GM19372 (cell line): ENCODE measurements at regions not wholly inside any gene's neighbourhood (a gene's known extent, or its start where the extent isn't known, plus 50 kb on each side); places are given as distances from the start of the nearest gene placed in this dataset.

Experiments
- ATAC-seq: cut with Tn5 transposase; IDR thresholded peaks from one replicate; pipeline ENCODE4 v1.9.1; 2021; ENCODE audit warnings: mild to moderate bottlenecking, low read depth, moderate library complexity; ENCODE audit not compliant: unreplicated experiment

- no peak for ATAC-seq
Observed at GRCh38 chr2:41912337-41912736, 135.5 kb upstream of the PKDCC start.

DNA sequence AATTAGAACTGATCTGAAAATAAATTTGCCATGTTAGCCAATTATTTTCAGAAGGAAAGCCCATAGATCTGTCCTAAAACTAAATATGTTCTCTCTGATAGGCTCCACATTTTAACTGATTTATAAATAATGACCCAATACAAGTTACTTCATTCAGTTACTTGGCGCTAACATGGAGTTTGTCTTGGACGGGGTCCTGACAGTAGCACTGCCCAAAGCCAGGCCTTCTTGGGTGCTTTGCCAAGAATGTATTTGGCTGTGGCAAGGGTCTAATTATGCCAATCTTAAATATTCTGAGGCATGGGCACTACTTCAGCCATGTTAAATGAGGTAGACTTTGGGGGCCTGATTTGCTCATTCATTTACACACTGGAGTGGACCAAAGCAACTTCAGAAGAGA, 135.0 kb upstream of the PKDCC start:
- ATAC-seq = no peak

DNA sequence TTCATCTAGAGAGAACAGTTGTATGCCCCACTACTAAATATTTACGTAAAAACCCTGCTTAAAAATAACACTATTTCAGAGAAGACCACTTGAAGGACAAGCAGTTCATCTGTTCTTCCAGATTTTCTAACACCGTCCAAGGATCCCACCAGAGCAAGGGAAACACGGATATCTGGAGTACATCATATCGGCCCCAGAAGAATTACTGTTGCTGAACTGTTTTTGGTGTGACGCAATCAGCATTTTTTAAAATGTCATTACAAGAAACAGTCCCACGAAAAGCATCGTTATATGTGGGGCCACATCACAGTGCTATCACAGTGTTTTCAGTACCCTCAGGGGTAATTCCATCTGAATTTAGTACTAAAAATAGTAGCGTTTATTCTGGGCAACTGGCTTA, 134.5 kb upstream of the PKDCC start:
- no peak for ATAC-seq

DNA sequence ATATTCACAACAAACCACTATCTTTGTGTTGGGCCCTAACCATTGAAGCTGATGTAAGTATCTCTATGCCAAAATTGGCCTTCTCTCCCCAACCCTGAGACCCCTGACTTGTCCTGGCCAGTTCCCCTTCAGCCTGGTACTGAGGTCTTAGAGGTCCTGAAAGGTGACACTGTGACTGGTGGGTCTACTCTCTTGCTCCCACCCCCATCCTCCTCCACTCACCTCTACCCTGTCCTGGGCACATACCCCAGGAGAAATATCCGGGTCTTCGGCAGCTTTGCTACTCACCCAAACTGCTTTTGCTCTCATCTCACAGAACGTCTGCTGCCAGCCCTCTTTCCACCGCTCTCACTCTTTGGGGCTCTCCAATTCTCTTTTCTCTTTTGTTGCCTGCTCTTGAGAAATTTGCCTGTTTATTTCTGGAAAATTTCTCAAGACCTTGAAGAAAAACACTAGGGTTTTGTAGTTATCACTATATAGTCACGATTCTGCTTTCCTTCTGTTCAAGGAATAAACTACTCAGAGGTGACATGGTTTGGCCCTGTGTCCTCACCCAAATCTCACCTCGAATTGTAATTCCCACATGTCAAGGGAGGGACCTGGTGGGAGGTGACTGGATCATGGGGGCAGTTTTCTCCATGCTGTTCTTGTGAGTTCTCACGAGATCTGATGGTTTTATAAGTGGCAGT, 133.8 kb upstream of the PKDCC start:
- ATAC-seq = no peak

GRCh38 chr2:41914936-41915335, 132.9 kb upstream of the PKDCC start:
- no peak for ATAC-seq

- ATAC-seq = no peak
Observed at GRCh38 chr2:41916177-41916576, 131.6 kb upstream of the PKDCC start.

DNA sequence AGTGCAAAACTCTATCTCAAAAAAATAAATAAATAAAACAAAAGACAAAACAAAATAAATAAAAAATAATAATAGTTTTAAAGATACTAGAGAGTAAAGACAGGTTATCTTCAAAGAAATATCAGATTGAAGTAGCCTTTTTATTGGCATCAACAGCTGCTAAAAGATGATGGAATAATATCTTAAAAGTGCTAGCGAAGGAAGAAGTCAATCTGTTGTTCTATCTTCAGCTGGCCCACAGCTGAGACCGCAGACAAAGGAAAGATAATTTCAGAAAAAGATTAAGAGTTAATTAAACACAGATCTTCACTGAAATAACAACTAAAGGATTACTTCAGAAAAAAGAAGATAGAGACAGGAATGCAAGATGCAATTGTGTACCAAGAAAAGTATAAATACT, 130.2 kb upstream of the PKDCC start:
- no peak for ATAC-seq

- ATAC-seq = no peak
Observed at GRCh38 chr2:41919135-41919534, 128.7 kb upstream of the PKDCC start.

GRCh38 chr2:41920181-41920580, 127.6 kb upstream of the PKDCC start:
- no peak for ATAC-seq

DNA sequence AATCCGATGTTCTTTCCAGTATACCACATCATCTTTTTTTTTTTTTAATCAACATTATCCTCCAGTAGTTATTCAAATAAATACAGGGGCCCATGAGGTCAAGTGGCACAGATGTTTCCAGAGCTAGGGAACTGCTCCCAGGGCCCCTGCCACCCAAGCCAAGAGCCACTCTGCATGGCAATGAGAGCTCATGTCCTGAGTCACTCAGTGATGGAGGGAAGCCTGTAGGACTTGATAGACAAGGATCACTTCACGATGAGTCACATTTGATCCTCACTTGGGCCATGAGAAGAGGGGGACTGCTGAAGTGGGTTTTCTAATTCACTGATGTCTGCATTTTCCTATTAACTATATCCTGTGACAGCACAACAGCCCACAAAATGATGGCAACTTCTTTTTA, 127.0 kb upstream of the PKDCC start:
- ATAC-seq = no peak

- ATAC-seq = no peak
Observed at GRCh38 chr2:41922177-41922576, 125.6 kb upstream of the PKDCC start.

DNA sequence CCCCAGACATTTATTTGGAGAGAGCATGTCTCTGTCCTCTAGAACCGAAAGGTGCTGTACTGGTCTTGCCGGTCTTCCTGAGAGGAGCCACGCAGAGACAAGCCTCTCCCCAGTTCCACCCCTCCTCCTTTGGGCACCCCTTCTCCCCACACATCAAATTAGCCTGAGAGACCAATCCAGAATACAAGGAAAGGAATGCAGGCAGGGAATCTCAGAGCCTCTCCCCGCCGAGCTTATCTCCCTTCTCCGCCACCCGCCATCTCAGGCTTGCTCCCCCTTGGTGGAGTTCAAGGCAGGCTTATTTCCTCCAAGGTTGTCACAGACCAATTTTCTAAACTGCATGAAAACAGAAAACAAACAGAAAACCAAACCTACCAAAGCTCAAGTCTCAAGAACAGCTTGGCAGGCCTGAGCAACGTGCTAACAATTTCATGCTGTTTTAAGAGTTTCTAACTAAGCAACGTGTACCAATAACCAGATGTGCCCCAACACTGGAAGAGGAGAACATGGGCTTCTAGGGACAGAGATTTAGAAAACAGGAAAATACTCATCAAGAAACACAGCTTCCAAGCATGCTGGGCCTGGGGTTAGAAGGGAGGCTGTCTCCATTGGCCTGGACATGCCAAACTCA, 124.5 kb upstream of the PKDCC start:
- no peak for ATAC-seq

- no peak for ATAC-seq
Observed at GRCh38 chr2:41924024-41924423, 123.8 kb upstream of the PKDCC start.

GRCh38 chr2:41924709-41925408, 123.0 kb upstream of the PKDCC start:
- ATAC-seq = no peak

- no peak for ATAC-seq
Observed at GRCh38 chr2:41925712-41926111, 122.1 kb upstream of the PKDCC start.

DNA sequence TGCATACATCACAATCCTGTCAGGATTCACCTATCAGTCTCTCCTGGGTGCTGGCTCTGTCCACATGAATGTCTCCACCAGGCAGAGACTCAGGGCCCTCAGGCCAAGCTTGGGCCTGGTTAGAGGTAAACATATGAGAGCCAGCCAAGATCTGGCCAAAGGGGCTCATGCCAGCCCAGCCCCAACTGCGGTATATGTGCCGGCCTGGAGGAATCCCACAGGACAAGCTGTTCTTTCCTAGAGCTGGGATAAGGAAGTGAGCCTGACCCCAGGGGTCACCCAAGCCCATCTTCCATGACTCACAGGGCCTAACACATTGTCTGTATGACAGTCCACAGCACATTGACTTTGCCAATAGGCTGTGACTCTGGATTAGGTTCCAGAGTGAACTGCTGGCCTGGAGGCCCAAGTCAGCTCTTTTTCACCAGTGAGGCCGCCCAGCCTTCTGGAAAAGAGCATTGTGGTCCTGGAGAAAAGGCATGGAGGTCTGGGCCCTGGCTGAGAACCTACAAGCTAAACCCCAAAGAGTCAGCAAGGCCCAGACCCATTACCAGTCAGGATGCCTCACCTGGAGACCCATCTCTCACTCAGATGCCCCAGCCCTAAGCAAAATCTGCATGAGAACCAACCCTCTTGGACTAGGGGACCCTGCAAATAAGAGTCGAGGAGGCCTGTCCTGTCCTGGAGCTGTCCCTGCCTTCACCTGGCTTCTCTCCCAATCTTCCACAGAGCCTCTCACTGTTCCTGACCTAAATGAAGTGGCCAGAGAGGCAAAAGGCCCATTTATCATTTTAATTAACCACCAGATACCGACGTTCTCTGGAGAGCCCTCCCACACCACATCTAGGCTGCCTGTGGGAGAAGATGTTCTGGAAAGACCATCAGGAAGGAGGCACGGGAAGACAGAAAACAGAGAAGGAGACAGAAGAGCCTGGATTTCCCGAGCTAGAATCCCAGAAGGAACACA, 120.9 kb upstream of the PKDCC start:
- no peak for ATAC-seq

DNA sequence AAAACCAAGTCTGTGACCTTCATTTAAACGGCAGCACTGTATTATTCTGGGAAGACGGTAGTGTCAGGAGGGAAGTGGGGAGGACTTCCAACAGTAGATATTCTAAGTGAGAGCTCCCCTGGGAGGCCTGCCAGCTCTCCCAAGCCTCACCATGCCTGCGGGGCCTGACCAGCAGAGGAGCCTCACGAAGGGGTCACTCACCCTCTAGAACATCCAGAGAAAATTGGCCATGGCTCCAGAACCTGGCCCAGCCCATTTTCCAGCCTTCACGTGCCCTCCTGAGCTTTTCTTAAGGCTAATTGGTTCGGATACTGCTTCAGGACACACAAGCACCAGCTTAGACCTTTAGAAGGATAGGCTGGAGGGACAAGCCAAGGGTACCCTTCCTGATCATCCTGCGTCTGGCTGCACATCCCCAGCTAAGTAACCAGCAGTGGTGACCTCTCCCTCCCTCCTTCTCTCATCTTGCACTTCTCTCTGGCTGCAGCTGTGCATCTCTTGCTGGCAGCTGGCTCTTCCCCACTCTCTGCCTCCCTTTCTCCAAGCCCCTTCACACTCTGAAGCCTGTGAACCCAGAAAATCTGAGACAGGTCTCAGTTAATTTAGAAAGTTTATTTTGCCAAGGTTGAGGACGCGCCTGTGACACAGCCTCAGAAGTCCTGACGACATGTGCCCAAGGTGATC, 120.1 kb upstream of the PKDCC start:
- ATAC-seq = no peak

GRCh38 chr2:41928526-41928925, 119.3 kb upstream of the PKDCC start:
- ATAC-seq = no peak

DNA sequence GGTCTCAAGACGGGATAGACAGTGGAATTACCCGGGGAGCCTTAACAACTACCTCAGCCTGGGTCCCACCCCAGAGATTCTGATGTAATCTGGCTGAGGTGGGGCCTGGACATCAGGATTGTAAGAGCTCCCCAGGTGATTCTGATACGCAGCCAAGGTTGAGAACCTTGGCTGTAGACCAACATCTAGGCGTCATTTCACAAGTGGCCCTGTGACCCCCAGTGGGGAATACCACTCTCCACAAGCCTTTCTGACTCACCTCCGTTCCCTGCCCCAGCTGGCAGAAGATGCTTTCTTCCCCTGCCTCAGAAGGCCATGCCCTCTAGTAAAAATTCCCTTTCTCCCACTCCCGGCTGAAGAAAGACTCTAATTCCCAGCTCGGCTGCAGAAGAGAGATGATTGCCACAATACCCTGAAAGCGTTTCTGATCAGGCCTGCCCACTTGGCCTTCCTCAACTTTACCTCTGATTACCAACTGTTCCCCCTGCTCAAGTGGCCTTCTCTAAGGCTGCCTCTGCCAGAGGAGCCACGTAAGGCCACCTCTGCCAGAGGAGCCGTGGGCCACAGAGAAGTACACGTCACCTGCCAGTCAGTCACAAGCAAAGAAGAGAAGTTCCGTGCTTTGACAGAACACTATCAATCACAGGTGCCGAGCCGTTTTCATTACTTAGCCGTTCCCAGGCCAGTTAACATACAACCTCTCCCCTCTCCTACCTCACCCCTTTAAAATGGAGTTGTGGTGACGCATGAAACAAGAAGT, 116.8 kb upstream of the PKDCC start:
- no peak for ATAC-seq
